AG04449 (cell line): ENCODE measurements at regions not wholly inside any gene's neighbourhood (a gene's known extent, or its start where the extent isn't known, plus 50 kb on each side); places are given as distances from the start of the nearest gene placed in this dataset.

Source experiments
- CTCF ChIA-PET: fragments of 350-600 bp; formaldehyde crosslinking; extraction: SDS; loops from one replicate; lab custom pipeline; 2021; ENCODE audit warnings: antibody characterized with exemption; lab: Yijun Ruan, JAX
- POLR2A ChIA-PET: fragments of 400-600, 350-600 bp; formaldehyde crosslinking; extraction: SDS; loops from one replicate; lab custom pipeline; 2020; ENCODE audit warnings: antibody characterized with exemption, inconsistent platforms; lab: Yijun Ruan, JAX
- DNase-seq: peaks from one replicate; pipeline ENCODE4 v3.0.0-alpha.2; 2010; ENCODE audit warnings: low read depth, low spot score
- H3K4me3 ChIP-seq: 2 replicates; pipeline ENCODE4 v1.5.1; 2011; ENCODE audit warnings: low read depth, mild to moderate bottlenecking, control low read depth, low read length
- CTCF ChIP-seq: IDR thresholded peaks from one replicate; pipeline ENCODE4 v1.5.1; 2011; ENCODE audit warnings: mild to moderate bottlenecking, moderate library complexity, low read length, control low read depth, inconsistent platforms; ENCODE audit not compliant: insufficient read depth; ENCODE audit errors: missing control alignments

GRCh38 chr13:111404746-111405145 is 84.3 kb downstream of the TEX29 start:
- no peak for DNase-seq
- TF ChIP-seq CTCF = no peak
- H3K4me3 ChIP-seq = no peak overlapping the region
- POLR2A ChIA-PET = no interaction called here
- CTCF ChIA-PET = interaction anchor here (1.2 kb wide), 1 partner anchor 11 kb away, joined by 3 read pairs; no protein-coding TSS in a partner anchor

- ChIA-PET POLR2A (no interaction called here), CTCF (no interaction called here)
- TF ChIP-seq CTCF = no peak
- no peak for DNase-seq
- no peak overlapping the region for H3K4me3 ChIP-seq
These were observed 86.2 kb downstream of the TEX29 start for GRCh38 chr13:111406636-111407035.

GRCh38 chr13:111407381-111408131 is 87.1 kb downstream of the TEX29 start:
- ChIA-PET POLR2A (no interaction called here), CTCF (no interaction called here)
- H3K4me3 ChIP-seq = no peak overlapping the region
- no peak for DNase-seq
- no peak for TF ChIP-seq CTCF

- H3K4me3 ChIP-seq = no peak overlapping the region
- POLR2A ChIA-PET = no interaction called here
- CTCF ChIA-PET = no interaction called here
- no peak for DNase-seq
- no peak for TF ChIP-seq CTCF
These were observed 89.0 kb downstream of the TEX29 start for GRCh38 chr13:111409413-111409812.

- no peak for TF ChIP-seq CTCF
- DNase-seq = no peak
- CTCF ChIA-PET = no interaction called here
These were observed 90.0 kb downstream of the TEX29 start for GRCh38 chr13:111410232-111411021.

GRCh38 chr13:111411151-111411858 is 90.9 kb downstream of the TEX29 start:
- no peak overlapping the region for H3K4me3 ChIP-seq
- no peak for DNase-seq
- ChIA-PET POLR2A (no interaction called here), CTCF (no interaction called here)
- TF ChIP-seq CTCF = no peak

More at GRCh38 chr13:111410232-111411021, 90.0 kb downstream of the TEX29 start:
- H3K4me3 ChIP-seq = no peak overlapping the region
- POLR2A ChIA-PET = no interaction called here
